Keratinocyte (primary cell): ENCODE measurements at regions not wholly inside any gene's neighbourhood (a gene's known extent, or its start where the extent isn't known, plus 50 kb on each side); places are given as distances from the start of the nearest gene placed in this dataset.
A peak's percentile ranks its signal among the peaks of the same experiment; 100 is the strongest.

ENCODE experiments used
- DNase-seq: peaks from one replicate; pipeline ENCODE4 v3.0.0-alpha.2; 2011; ENCODE audit warnings: low read depth, missing footprints, low spot score
- FAIRE-seq: peaks from 2 replicates; lab custom pipeline; 2011; peaks lifted over from hg19 to GRCh38; lab: Jason Lieb, UNC
- H2AFZ ChIP-seq: 2 replicates; pipeline ENCODE4 v1.6.0; 2012; ENCODE audit warnings: low read length, control low read depth, inconsistent platforms; ENCODE audit not compliant: control insufficient read depth
- H3K27ac ChIP-seq: 2 replicates; pipeline ENCODE4 v1.5.1; 2011; ENCODE audit warnings: low read length; ENCODE audit not compliant: control insufficient read depth, insufficient read depth
- H3K27me3 ChIP-seq: 3 replicates; pipeline ENCODE4 v1.6.0; 2011; ENCODE audit warnings: low read length; ENCODE audit not compliant: control insufficient read depth, insufficient read depth; ENCODE audit errors: extremely low read depth
- H3K36me3 ChIP-seq, 2 experiments: 2 replicates in 1 of 2; 3 replicates in 1 of 2; pipeline ENCODE4 v1.5.1; 2011; ENCODE audit warnings: low read length in 2 of 2, mild to moderate bottlenecking in 1 of 2; ENCODE audit not compliant: control insufficient read depth in 2 of 2, insufficient read depth in 2 of 2; ENCODE audit errors: extremely low read depth in 1 of 2
- H3K4me1 ChIP-seq: 3 replicates; pipeline ENCODE4 v1.5.1; 2011; ENCODE audit warnings: low read length; ENCODE audit not compliant: control insufficient read depth, insufficient read depth; ENCODE audit errors: extremely low read depth
- H3K4me2 ChIP-seq: 3 replicates; pipeline ENCODE4 v1.6.0; 2011; ENCODE audit warnings: low read depth, low read length; ENCODE audit not compliant: control insufficient read depth, insufficient read depth; ENCODE audit errors: extremely low read depth
- H3K4me3 ChIP-seq, 3 experiments: fragments of 200-600 bp in 1 of 3; sonication (generic) in 1 of 3; 2 replicates in 2 of 3; 3 replicates in 1 of 3; pipeline ENCODE4 v1.5.1; 2011 to 2016; ENCODE audit warnings: low read length in 3 of 3, mild to moderate bottlenecking in 3 of 3, control low read depth in 2 of 3, inconsistent platforms in 1 of 3, low read depth in 1 of 3, mixed read lengths in 1 of 3, mixed run types in 1 of 3, moderate library complexity in 1 of 3; ENCODE audit not compliant: control insufficient read depth in 2 of 3, insufficient read depth in 2 of 3; ENCODE audit errors: extremely low read depth in 1 of 3
- H3K79me2 ChIP-seq: 2 replicates; pipeline ENCODE4 v1.6.0; 2012; ENCODE audit warnings: low read length; ENCODE audit not compliant: control insufficient read depth, insufficient read depth
- H3K9ac ChIP-seq: 3 replicates; pipeline ENCODE4 v1.6.0; 2011; ENCODE audit warnings: low read length; ENCODE audit not compliant: control insufficient read depth, insufficient read depth; ENCODE audit errors: extremely low read depth
- H3K9me1 ChIP-seq: 3 replicates; pipeline ENCODE4 v1.6.0; 2011; ENCODE audit warnings: low read length; ENCODE audit not compliant: control insufficient read depth, insufficient read depth; ENCODE audit errors: extremely low read depth
- H3K9me3 ChIP-seq: 2 replicates; pipeline ENCODE4 v1.5.1; 2012; ENCODE audit warnings: low read depth, low read length; ENCODE audit not compliant: control insufficient read depth
- H4K20me1 ChIP-seq: 3 replicates; pipeline ENCODE4 v1.6.0; 2011; ENCODE audit warnings: low read length; ENCODE audit not compliant: control insufficient read depth, insufficient read depth; ENCODE audit errors: extremely low read depth
- CTCF ChIP-seq, 3 experiments: IDR thresholded peaks in 1 of 3; conservative IDR thresholded peaks in 1 of 3; optimal IDR thresholded peaks in 1 of 3; 2 replicates in 2 of 3; 3 replicates in 1 of 3; pipeline versions ENCODE3 to v1.5.1; 2011; ENCODE audit warnings: low read length in 3 of 3, mild to moderate bottlenecking in 3 of 3, moderate library complexity in 2 of 3, control low read depth in 1 of 3, inconsistent platforms in 1 of 3; ENCODE audit not compliant: insufficient read depth in 2 of 3; ENCODE audit errors: extremely low read depth in 1 of 3
- EZH2 ChIP-seq: IDR thresholded peaks from one replicate; pipeline ENCODE4 v1.6.1; 2012; ENCODE audit warnings: inconsistent platforms, mild to moderate bottlenecking, low read length, moderate library complexity
- dilution Hi-C: fragments of 300-500 bp; cut with MboI; formaldehyde crosslinking; loops from one replicate; pipeline ENCODE4 v1.7.0; 2020; ENCODE audit warnings: low sequenced_read_pairs; ENCODE audit not compliant: extremely low pct_ligation_motif_present

- Histone ChIP-seq H3K9ac (no peak overlapping the region), H3K9me1 (peaks cover 2% of the 10 kb centered on the region), H4K20me1 (no peaks in the 10 kb centered on the region), H2AFZ (no peak overlapping the region), H3K4me2 (no peak overlapping the region), H3K27ac (no peak overlapping the region), H3K9me3 (no peaks in the 10 kb centered on the region), H3K27me3 (no peaks in the 10 kb centered on the region), H3K4me1 (peaks cover 6% of the 10 kb centered on the region), H3K4me3 (no peak overlapping the region), H3K79me2 (no peaks in the 10 kb centered on the region), H3K36me3 (no peaks in the 10 kb centered on the region)
- FAIRE-seq, result peak; percentile 9
- DNase-seq, result no peak
- dilution Hi-C loops, result no loop called here
- TF ChIP-seq EZH2 (no peak), CTCF (optimal IDR thresholded peaks at IDR 0.05 in 1 of 3, IDR thresholded peaks at IDR 0.05 in 1 of 3, conservative IDR thresholded peaks at IDR 0.05 in 1 of 3; ENCODE audit: extremely low read depth in 1 of 3, insufficient read depth in 2 of 3, low read length in 3 of 3) (no peak)
These were observed 98.4 kb upstream of the THBS1 start for GRCh38 chr15:39482459-39482858.

- DNase-seq (no peak), FAIRE-seq (no peak)
- TF ChIP-seq EZH2 (no peak), CTCF (optimal IDR thresholded peaks at IDR 0.05 in 1 of 3, IDR thresholded peaks at IDR 0.05 in 1 of 3, conservative IDR thresholded peaks at IDR 0.05 in 1 of 3; ENCODE audit: extremely low read depth in 1 of 3, insufficient read depth in 2 of 3, low read length in 3 of 3) (no peak)
- Histone ChIP-seq H3K79me2 (no peaks in the 10 kb centered on the region), H4K20me1 (no peaks in the 10 kb centered on the region), H3K4me1 (peaks cover 10% of the 10 kb centered on the region), H2AFZ (no peak overlapping the region), H3K4me3 (no peak overlapping the region), H3K9me3 (no peaks in the 10 kb centered on the region), H3K4me2 (peak overlapping the region; percentile 47), H3K27me3 (no peaks in the 10 kb centered on the region), H3K36me3 (no peaks in the 10 kb centered on the region), H3K9me1 (peaks cover 2% of the 10 kb centered on the region), H3K9ac (no peak overlapping the region), H3K27ac (no peak overlapping the region)
- dilution Hi-C loops, result no loop called here
These were observed 94.0 kb upstream of the THBS1 start for GRCh38 chr15:39486621-39487457.
